K562 (cell line): ENCODE measurements at regions not wholly inside any gene's neighbourhood (a gene's known extent, or its start where the extent isn't known, plus 50 kb on each side); places are given as distances from the start of the nearest gene placed in this dataset.

ENCODE experiments used
- ATF1 ChIP-seq, 2 experiments: fragments of 450-650 bp in 1 of 2; IDR thresholded peaks; 2 replicates each; pipeline ENCODE4 v1.6.1; 2016; ENCODE audit warnings: missing compliant biosample characterization in 1 of 2, missing genetic modification characterization in 1 of 2
- ATF2 ChIP-seq: sonication (generic); formaldehyde crosslinking; IDR thresholded peaks from 2 replicates; pipeline ENCODE4 v1.8.1; 2022; ENCODE audit warnings: missing genetic modification reagents
- CBX2 ChIP-seq: fragments of 200-600 bp; sonication (generic); IDR thresholded peaks from one replicate; pipeline ENCODE4 v1.6.1; 2012; ENCODE audit warnings: mild to moderate bottlenecking, low read length, inconsistent platforms; ENCODE audit not compliant: insufficient read depth, poor library complexity, severe bottlenecking
- GTF2F1 ChIP-seq: IDR thresholded peaks from 2 replicates; pipeline ENCODE4 v1.6.1; 2011; ENCODE audit warnings: low read depth, low read length, improper control_type of control experiment
- MAX ChIP-seq: sonication (generic); formaldehyde crosslinking; IDR thresholded peaks from 2 replicates; pipeline ENCODE4 v1.9.0; 2022; ENCODE audit warnings: mild to moderate bottlenecking, missing genetic modification reagents
- PHB ChIP-seq: fragments of 250-450 bp; sonication (Bioruptor Pico); IDR thresholded peaks from 2 replicates; pipeline ENCODE4 v1.5.0; 2021
- POLR2AphosphoS2 ChIP-seq: IDR thresholded peaks from 2 replicates; pipeline ENCODE4 v1.6.1; 2012; ENCODE audit warnings: low read length, improper control_type of control experiment
- SIN3A ChIP-seq, 2 experiments: fragments of 150-350 bp in 1 of 2; IDR thresholded peaks; 2 replicates each; pipeline ENCODE4 v1.6.1; 2011 to 2016; ENCODE audit warnings: borderline replicate concordance in 2 of 2, low read depth in 2 of 2, low read length in 2 of 2, mild to moderate bottlenecking in 2 of 2, moderate library complexity in 2 of 2; ENCODE audit not compliant: control insufficient read depth in 1 of 2
- THRA ChIP-seq: fragments of 450-650 bp; IDR thresholded peaks from 2 replicates; pipeline ENCODE4 v1.6.1; 2017; ENCODE audit warnings: mild to moderate bottlenecking, moderate library complexity
- TOE1 ChIP-seq, 2 experiments: fragments of 450-650 bp in 1 of 2; sonication (generic) in 1 of 2; formaldehyde crosslinking in 1 of 2; IDR thresholded peaks; 2 replicates each; pipeline versions ENCODE4 v1.7.1 to v1.8.0; 2016 to 2022; ENCODE audit warnings: borderline replicate concordance in 2 of 2, mild to moderate bottlenecking in 2 of 2, antibody characterized with exemption in 1 of 2, inconsistent platforms in 1 of 2, low read depth in 1 of 2, missing genetic modification reagents in 1 of 2, moderate library complexity in 1 of 2
- YY1 ChIP-seq, 3 experiments: IDR thresholded peaks; 2 replicates each; pipeline ENCODE4 v1.6.1; 2011; ENCODE audit warnings: low read length in 2 of 3, mild to moderate bottlenecking in 2 of 3, moderate library complexity in 2 of 3, borderline replicate concordance in 1 of 3, control low read depth in 1 of 3, low read depth in 1 of 3; ENCODE audit not compliant: insufficient read depth in 3 of 3, insufficient replicate concordance in 2 of 3, control insufficient read depth in 1 of 3, insufficient read length in 1 of 3; ENCODE audit errors: extremely low read depth in 1 of 3
- ZBTB40 ChIP-seq, 2 experiments: fragments of 450-650 bp in 1 of 2; sonication (generic) in 1 of 2; formaldehyde crosslinking in 1 of 2; IDR thresholded peaks; 2 replicates each; pipeline versions ENCODE4 v1.7.1 to v1.9.0; 2016 to 2022; ENCODE audit warnings: inconsistent platforms in 1 of 2, mild to moderate bottlenecking in 1 of 2, missing genetic modification reagents in 1 of 2
- TF ChIP-seq, protein P1 (sequence below), 3 experiments: IDR thresholded peaks in 2 of 3; conservative IDR thresholded peaks in 1 of 3; 2 replicates each; pipeline ENCODE4 v1.5.1; 2011 to 2012; ENCODE audit warnings: low read length in 3 of 3, mild to moderate bottlenecking in 3 of 3, control low read depth in 2 of 3, improper control_type of control experiment in 1 of 3, inconsistent platforms in 1 of 3, low read depth in 1 of 3, mixed read lengths in 1 of 3, moderate library complexity in 1 of 3; ENCODE audit not compliant: insufficient read depth in 2 of 3

- TF ChIP-seq CBX2 = no peak
- no peak for TF ChIP-seq ZBTB40 (IDR thresholded peaks at IDR 0.05)
- no peak for TF ChIP-seq ZBTB40 (CRISPR knock-in tag; IDR thresholded peaks at IDR 0.05)
- TF ChIP-seq MAX (CRISPR knock-in tag) = no peak
- no peak for TF ChIP-seq TOE1 (IDR thresholded peaks at IDR 0.05; ENCODE audit: borderline replicate concordance)
- no peak for TF ChIP-seq TOE1 (CRISPR knock-in tag; IDR thresholded peaks at IDR 0.05; ENCODE audit: borderline replicate concordance, low read depth)
- no peak for TF ChIP-seq GTF2F1
- no peak for TF ChIP-seq PHB (CRISPR knock-in tag)
- TF ChIP-seq YY1 (IDR thresholded peaks at IDR 0.05; ENCODE audit: borderline replicate concordance in 1 of 3, control insufficient read depth in 1 of 3, extremely low read depth in 1 of 3, insufficient read depth in 3 of 3, insufficient read length in 1 of 3, insufficient replicate concordance in 2 of 3, low read depth in 1 of 3, low read length in 2 of 3) = no peak
- TF ChIP-seq ATF2 (CRISPR knock-in tag) = no peak
- TF ChIP-seq, protein P1, sequence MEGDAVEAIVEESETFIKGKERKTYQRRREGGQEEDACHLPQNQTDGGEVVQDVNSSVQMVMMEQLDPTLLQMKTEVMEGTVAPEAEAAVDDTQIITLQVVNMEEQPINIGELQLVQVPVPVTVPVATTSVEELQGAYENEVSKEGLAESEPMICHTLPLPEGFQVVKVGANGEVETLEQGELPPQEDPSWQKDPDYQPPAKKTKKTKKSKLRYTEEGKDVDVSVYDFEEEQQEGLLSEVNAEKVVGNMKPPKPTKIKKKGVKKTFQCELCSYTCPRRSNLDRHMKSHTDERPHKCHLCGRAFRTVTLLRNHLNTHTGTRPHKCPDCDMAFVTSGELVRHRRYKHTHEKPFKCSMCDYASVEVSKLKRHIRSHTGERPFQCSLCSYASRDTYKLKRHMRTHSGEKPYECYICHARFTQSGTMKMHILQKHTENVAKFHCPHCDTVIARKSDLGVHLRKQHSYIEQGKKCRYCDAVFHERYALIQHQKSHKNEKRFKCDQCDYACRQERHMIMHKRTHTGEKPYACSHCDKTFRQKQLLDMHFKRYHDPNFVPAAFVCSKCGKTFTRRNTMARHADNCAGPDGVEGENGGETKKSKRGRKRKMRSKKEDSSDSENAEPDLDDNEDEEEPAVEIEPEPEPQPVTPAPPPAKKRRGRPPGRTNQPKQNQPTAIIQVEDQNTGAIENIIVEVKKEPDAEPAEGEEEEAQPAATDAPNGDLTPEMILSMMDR (IDR thresholded peaks at IDR 0.05 in 2 of 3, conservative IDR thresholded peaks at IDR 0.05 in 1 of 3; ENCODE audit: insufficient read depth in 2 of 3, low read depth in 1 of 3, low read length in 3 of 3) = no peak
- TF ChIP-seq SIN3A (IDR thresholded peaks at IDR 0.05; ENCODE audit: borderline replicate concordance in 2 of 2, control insufficient read depth in 1 of 2, low read depth in 2 of 2, low read length in 2 of 2) = no peak
- no peak for TF ChIP-seq ATF1 (CRISPR knock-in tag; IDR thresholded peaks at IDR 0.05)
- TF ChIP-seq ATF1 (tag; IDR thresholded peaks at IDR 0.05) = no peak
- TF ChIP-seq THRA = no peak
- no peak for TF ChIP-seq POLR2AphosphoS2
Measured at GRCh38 chr4:180525523-180526077, 1717.6 kb upstream of the TENM3 start.
